NCI-H748 (cell line): ENCODE measurements at regions not wholly inside any gene's neighbourhood (a gene's known extent, or its start where the extent isn't known, plus 50 kb on each side); places are given as distances from the start of the nearest gene placed in this dataset.

Experiments used
- DNase-seq: peaks from one replicate; lab custom pipeline; 2025; ENCODE audit not compliant: unreplicated experiment; lab: John Stamatoyannopoulos, UW

DNA sequence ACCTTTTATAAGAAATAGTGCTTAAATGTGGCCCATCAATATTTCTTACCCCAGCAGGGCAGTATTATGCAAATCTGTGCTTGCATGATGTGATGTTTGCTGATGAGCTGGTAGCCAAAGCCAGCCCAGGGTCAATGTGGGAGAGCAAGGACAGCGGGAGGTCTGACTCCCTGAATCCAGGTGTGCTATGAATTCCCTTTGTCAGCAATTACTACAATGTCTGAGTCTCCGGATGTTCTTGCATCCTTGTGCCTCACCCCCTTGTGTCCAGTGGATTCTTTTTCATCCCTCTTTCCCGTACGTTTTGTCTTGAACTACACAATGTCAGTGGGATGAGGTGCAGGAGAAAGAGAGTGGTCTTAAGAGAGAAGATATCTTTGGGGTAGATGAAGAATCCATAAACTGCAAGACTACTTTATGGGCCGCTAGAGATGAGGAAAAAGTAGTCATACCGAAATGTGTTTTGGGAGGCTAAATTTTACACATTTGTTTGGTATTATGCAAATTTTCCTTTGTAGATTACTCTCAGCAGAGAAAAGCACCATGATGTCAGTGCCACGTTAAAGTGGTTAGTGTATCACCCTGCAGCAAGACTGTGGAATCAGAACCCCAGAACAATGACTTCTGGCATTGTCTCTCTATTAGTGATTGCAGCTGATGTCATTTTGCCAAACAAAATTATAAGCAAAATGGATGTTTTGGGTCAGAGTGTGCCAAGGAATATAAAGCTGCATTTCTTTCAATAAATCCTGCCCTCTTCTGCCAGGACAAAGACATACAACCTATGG lies 53.5 kb upstream of the TSHZ3 start:
- DNase-seq, result no peak

DNA sequence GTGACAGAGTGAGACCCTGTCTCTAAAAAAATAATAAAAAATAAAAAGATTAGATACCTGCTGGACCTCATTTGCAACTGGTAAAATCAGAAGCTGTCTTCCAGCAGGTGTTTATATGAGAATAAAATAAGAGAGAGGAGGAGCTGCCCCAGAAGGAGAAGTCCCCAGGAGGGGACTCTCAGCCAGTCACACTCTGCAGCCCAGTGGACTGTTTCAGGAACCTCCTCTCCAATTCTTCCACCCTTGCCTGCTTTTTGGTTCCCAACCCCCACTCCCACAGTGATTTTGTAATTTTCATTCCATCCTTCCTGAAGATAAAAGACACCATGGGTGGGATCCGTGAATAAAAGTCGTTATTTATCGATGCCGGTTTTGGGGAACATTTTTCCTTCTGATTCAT lies 56.9 kb upstream of the TSHZ3 start:
- no peak for DNase-seq

DNA sequence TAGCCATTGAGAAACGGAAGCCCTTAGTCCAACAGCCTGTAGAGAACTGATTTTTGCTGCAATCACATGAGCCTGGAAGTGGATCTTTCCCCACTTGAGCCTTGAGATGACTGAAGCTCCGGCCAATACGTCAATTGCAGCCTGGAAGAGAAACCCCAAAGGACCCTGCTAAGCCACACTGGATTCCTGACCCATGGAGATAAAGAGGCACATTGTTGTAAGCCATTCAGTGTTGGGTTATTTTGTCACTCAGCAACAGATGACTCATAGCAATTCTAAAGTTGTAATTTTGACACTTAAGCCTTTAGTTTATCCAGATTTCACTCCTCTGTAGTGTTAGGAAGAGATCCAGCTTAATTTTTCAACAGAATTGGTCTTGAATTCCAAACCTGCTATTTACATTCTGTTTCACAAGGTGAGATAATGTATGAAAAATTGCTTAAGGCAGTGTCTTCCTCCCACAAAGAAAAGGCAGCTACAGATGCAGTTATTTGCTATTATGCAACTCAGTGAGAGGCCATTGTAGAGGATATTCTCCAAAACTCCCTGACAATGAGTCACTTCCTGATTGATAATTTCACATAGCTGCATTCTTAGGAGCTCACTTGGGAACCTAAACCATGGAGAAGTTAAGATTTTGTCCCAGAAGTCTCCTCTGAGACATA lies 59.4 kb upstream of the TSHZ3 start:
- DNase-seq, result no peak

DNA sequence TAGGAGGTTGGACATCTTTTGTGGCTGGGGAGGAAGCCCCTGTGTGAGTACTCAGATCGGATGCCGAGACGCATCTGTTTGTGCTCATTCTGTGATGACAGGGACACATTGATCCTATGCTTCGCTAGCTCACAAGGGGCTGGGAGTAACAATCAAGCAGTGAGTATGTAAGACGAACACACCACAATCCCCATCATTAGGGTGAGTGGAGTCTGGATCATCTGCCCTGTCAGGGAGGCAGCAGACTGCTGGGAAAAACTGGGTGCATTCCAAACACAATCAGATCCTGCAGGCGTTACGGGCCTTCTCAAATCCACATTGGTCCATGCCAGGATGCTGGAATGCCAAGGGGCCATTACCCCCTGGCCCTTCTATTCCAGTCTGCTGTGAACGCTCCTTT lies 64.1 kb upstream of the TSHZ3 start:
- no peak for DNase-seq

DNA sequence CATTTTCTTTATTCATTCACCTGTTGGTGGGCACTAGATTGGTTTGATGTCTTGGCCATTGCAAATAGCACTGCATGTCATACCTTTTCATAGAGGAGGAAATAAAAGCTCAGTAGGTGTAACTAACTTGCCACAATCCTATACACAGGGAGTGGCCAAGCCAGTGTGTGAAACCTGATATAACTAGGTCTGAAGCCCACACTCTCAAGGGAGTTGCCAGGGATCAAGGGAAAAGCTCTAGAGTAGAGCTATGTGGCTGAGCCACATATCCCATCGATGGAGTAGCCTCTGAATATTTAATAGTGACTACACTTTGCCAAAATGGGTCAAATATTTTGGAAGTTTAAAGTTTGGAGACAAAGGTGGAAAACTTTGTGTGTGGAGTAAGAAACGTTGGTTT lies 66.1 kb upstream of the TSHZ3 start:
- DNase-seq, result no peak

DNA sequence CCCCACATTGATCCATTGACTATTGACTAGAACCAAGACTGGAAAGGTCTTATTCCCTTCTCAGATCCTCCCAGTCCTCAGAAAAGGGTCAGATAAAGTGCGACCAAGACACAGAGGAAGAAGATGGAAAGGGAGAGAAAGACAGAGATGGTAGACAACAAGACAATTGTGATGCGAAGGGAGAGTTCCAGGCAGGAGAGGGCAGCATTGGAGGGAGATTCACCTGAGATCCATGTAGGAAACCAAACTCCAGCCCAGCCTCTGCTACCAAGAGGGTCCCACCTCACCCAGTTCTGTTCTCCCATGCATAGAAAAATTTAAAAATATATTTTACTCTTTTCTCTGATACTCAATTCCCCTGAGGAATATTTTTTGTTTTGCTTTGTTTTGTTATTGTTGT lies 67.3 kb upstream of the TSHZ3 start:
- no peak for DNase-seq

DNA sequence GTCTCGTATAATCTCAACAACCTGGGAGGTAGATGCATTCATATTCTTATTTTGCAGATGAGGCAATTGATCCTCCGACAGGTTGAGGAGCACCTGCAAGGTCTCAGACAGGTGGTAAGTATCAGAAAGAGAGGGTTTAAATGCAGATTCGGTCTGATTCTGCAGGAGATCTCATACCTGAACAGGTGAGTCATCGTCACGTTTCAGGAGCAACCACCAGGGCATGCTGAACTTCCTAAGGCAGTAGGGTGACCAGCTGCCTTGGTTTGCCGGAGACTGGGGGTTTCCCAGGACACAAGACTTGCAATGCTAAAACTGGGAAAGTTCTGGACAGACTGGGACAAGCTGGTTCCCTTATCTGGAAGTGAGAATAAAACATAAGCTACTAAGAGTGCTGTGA lies 68.8 kb upstream of the TSHZ3 start:
- no peak for DNase-seq

DNA sequence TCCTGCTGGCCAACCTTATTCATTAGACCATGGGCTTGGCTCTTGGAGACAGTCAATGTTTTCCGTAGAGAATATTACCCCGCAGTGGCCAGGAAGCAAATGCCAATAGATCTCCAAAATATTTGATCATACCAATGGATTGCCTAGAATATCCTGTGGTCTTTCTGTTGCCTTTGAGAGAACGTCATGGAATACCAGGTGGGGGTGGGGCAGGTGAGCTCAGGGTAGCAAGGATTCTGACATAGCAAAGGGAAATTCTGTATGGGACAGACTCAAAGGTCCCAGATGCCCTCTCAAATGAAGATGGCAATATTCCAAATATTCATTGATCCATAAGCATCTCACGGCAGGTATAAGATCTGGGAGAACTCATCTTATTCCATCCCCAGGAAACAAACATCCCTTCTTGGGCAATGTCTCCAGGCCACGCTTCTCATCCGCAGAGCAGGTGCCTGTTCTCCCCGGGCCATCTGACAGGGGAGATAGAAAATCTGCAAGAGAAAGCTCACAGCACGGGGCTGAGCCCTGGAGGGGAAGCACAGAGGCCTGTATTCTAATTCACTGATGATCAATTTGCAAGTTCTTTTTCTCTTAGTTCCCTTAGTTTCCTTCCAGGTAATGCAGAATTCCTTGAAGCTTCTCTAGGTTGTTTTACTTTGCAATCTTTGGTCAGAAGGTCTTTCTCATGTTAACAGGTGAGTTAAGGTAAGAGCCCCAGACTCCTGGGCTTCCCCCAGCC lies 69.6 kb upstream of the TSHZ3 start:
- no peak for DNase-seq

DNA sequence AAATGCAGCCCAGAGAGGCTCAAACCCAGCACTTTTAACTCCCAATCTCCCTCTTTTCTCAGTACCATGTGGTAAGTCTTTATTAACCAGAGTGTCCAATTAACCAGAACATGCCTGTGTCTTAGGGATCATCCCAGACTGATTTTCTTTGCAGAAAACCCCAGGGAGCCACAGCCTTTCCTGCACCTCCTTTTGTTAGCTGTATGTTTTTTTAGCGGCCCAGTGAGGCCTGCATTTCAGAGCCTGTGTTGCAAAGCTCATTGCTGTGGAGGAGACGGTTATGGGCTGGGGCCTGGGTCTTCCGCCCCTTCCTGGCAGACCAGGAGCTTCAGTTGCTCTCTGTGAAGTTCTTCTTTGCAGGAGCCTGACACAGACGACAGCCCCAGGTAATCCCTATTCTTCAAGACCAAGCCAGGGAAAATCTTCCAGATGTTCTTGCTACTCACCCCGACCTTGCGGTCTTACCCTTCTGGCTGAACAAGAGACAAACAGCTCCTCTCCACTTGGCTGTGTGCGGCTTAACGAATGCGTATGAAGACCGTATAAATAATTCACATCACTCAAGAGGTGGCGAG lies 70.7 kb upstream of the TSHZ3 start:
- DNase-seq, result no peak

DNA sequence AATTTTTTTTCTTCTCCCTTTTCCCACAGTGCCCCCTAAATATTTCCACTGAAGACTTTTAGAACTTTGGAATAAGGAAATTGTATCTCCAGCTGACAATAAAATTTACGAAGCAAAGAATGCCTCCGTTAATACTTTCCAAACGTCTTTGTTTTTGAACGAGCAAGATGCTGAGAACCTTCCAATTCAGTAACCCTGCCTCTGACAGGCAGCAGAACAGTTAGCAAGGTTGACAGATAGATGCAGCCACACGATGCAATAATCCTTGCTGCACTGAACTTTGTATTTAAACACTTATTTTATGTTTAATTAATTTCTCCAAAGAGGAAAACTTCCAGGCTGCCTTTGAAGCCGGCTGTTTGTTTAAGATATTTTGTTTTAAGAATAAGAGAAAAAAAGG lies 71.8 kb upstream of the TSHZ3 start:
- no peak for DNase-seq

DNA sequence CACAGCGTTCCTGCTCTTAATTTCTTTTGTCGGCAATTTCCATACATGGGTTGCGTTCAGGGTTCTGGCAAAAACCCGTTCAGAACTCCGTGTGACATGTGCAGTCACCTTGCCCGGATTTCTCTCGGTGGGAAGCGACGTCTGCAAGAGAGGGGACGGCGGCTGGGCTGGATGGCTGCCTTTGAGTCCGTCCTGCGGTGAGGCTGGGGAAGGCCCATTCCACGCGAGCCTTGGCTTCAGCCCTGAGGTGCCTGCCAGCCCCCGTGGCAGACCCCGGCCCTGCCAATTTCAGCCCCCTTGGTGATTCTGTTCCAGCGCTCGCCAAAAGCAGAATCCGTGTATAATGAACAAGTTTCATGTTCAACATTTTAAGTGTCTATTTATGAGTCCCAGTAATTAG lies 72.6 kb upstream of the TSHZ3 start:
- no peak for DNase-seq

DNA sequence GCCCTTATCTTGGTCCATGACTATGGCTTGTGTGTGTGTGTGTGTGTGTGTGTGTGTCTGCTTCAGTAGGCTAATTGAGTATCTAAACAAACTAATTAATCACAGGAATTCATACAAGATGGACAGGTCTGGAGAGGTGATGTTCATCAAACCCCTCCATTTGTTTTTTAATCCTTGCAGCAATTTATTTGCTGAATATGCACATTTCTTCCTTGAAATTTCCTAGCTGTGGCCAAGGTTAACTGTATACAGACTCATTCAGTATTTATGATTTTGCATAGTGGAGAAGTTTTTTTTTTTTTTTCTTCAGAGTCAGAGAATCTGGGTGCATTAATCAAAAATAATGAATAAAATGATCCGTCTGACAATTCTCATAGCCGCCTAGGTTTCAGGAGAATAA lies 74.7 kb upstream of the TSHZ3 start:
- no peak for DNase-seq

DNA sequence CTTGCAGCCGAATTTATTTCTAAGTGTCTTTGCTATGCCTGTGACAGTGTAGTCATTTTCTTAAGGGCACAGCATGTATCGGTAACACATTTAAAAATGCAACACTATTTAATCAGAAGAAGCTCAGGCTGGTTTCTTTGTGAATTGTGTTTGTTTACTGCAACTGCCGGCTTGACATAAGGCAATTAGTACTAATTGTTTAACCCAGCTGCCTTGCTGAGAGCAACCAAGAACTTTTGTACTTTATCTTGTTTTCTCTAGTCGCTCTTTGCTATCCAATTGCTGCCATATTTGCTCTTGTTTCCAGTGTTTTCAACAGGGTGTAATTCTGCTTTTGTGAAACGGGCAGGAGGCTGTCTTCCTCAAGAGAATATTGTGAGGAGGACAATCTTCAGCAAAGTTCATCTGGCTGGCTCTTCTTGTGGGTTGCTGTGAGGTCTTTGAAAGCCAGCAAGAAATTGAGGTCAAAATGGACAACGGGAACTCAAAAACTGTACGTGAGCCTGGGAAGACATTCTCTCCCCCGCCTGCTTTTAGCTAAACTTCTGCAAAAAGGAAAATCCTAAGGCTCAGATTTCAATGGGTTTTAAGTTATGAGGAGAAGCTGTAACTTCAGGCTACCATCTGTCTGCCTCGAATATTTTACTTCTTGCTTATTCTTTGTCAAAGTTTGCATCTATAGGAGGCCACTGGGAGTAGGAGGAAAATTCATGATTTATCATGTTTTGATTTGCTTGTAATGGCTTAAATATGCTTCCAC lies 75.8 kb upstream of the TSHZ3 start:
- no peak for DNase-seq

DNA sequence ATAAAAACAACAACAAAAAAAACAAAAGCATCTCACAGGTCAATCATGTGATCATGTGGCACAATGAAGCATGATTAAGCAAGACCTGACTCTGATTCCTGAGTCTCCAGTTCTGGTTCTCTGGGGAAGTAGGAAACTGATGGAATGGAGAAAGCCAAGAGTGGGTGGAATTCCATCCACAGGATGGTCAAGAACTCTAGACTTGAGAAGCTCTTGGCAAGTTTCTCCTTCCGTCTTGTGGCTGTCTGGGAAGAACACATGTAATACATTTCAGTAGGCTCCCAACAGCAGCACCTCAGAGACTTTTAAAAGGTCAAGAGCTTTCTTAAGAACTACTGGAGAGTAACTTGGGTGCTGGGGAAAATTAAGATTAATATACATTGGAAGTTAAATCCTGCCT lies 78.6 kb upstream of the TSHZ3 start:
- no peak for DNase-seq

DNA sequence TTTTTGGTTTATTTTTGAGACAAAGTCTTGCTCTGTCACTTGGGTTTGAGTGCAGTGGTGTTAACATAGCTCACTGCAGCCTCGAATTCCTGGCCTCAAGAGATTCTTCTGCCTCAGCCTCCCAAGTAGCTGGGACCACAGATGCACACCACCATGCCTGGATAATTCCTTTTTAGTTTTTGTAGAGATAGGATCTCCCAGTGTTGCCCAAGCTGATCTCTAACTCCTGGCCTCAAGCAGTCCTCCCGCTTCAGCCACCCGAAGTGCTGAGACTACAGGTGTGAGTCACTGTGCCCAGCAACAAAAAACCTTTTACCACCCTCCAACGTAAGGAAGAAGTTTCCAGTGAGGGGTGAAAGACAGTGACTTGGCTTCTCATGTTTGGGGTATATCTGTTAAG lies 81.1 kb upstream of the TSHZ3 start:
- DNase-seq, result no peak

DNA sequence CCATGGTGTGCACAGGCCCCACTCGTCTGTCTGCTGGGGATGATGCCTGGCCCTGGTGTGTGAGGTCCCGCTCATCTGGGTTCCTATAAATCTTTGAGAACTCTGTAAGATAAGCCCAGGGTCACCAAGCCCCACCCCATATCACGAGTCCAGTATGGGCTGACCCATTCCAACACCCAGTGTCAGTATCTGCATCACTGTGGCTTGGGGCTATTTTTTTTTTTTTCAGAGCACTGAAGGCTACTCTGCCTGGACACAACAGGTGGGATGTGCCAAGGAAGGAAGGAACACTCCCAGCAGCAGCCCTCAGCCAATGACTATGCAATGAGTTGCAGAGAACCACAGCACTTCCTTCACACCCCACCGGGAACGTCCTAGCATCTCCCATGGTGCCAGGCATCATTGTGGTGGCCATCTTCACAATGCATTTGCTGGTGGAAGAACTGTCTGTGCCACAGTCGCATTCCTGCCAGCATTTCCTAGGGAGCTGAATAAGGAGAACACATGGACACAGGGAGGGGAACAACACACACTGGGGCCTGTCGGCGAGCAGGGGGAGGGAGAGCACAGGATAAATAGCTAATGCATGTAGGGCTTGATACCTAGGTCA lies 83.1 kb upstream of the TSHZ3 start:
- DNase-seq, result no peak

DNA sequence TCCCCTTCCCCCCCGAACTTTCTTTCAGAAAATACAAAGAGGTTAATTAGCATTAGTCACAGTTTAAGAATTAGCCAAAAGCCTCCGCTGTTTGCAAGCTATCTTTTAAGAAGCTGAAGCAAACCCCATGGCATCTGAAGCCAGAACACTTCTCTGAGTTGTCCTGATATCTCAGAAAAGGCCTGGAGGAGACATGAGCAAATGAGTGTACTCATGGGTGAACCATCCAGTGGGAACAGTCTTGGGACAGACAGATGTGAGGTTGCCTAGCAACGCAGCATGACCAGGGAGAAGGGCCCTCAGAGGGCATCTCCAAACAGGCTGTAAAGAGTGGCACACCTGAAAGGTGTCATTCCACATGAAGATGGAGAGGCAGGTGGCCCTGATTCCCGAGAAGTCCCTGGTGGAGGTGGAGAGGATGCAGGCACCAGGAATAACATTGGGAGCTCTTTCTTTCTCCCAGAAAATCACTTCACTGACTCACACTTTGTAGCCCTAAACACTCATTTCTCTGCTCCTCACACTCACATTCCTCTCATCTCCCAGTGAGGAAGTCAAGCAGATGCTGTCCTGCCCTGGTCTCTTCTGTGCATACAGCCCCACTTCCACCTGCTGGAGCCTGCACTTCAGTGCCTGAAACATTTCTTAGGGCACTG lies 87.0 kb upstream of the TSHZ3 start:
- no peak for DNase-seq

DNA sequence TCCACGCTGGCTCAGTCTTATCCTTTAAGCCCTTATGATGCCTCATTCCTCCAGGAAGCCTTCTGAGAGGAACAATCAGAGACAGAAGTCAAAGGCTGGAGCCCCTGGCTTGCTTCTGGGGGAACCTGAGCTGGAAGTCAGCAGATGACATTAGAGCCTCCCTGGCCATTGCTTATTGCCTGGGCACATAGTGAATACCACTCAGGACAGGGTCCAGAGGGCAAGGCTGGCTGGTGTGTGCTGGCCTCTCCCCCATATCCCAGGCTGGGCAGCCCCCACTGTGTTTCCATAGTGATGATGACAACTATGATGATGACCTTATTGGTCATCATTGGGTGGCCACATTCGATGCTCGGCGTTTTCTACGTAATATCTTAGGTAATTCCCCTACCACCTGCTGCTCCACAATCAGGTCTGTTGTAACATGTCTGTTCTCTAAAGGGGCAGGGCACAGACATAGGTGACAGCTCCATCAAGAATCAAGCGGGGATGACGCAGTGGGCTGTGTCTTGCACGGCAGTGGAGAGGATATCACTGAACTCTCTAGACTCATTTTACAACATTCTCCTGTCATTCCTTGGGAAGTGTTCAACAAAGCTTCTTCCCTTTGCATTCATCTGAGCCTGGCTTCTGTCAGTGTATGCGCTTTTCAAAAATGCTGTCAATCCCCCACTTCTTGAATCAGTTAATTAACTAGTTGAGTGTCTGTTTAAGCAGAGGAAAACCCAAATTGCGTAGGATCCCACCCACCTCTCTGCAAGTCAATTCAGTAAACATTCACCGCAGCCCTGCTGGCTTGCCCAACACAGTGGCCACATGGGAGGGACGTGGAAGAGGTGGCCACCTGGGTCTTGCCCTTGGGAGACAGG lies 89.4 kb upstream of the TSHZ3 start:
- no peak for DNase-seq

DNA sequence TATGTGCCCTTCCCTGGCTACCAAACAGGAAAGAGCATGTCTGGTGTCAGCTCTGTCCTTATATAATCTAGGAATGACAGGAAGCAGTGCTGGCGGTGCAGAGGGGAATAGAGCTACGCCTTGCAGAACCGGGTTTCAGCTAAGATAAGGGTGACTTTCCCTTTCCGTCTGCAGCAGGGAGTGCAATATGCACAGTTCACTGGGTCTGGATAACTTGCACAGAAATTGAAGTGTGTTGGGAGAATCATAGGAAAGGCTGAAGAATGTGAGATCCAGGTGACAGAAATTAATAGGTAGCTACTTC lies 90.0 kb upstream of the TSHZ3 start:
- no peak for DNase-seq
